ENCODE measurements at regions not wholly inside any gene's neighbourhood (a gene's known extent, or its start where the extent isn't known, plus 50 kb on each side); places are given as distances from the start of the nearest gene placed in this dataset.
A peak's percentile ranks its signal among the peaks of the same experiment; 100 is the strongest.
"Not testable (repeated sequence)": the region's sequence is repeated elsewhere in the genome, so short reads cannot be mapped to it uniquely, and the experiment has no call there.

- DNase-seq: no peak
Observed at GRCh38 chr1:229164836-229165735, 105.8 kb upstream of the RAB4A start.

GRCh38 chr1:229167318-229167717, 103.6 kb upstream of the RAB4A start:
- DNase-seq: no peak

- no peak for DNase-seq
Observed at GRCh38 chr1:229169399-229169798, 101.5 kb upstream of the RAB4A start.

GRCh38 chr1:229170274-229170673, 100.6 kb upstream of the RAB4A start:
- no peak for DNase-seq

- no peak for DNase-seq
Observed at GRCh38 chr1:229170778-229171505, 100.0 kb upstream of the RAB4A start.

GRCh38 chr1:229171934-229172333, 99.0 kb upstream of the RAB4A start:
- DNase-seq: no peak

- DNase-seq: not testable (repeated sequence)
Observed at GRCh38 chr1:229173491-229174476, 97.1 kb upstream of the RAB4A start.

GRCh38 chr1:229175297-229175696, 95.6 kb upstream of the RAB4A start:
- not testable (repeated sequence) for DNase-seq

- not testable (repeated sequence) for DNase-seq
Observed at GRCh38 chr1:229176457-229176856, 94.5 kb upstream of the RAB4A start.

- no peak for DNase-seq
Observed at GRCh38 chr1:229180161-229180560, 90.8 kb upstream of the RAB4A start.

GRCh38 chr1:229181419-229181818, 89.5 kb upstream of the RAB4A start:
- no peak for DNase-seq

GRCh38 chr1:229183588-229183987, 87.3 kb upstream of the RAB4A start:
- DNase-seq: no peak

GRCh38 chr1:229184066-229184465, 86.8 kb upstream of the RAB4A start:
- no peak for DNase-seq

- no peak for DNase-seq
Observed at GRCh38 chr1:229185963-229186362, 84.9 kb upstream of the RAB4A start.

GRCh38 chr1:229186373-229187056, 84.4 kb upstream of the RAB4A start:
- DNase-seq: peak; percentile 47 to 48

- DNase-seq: no peak
Observed at GRCh38 chr1:229190057-229190575, 80.8 kb upstream of the RAB4A start.

- DNase-seq: no peak
Observed at GRCh38 chr1:229191066-229191674, 79.7 kb upstream of the RAB4A start.

- DNase-seq: no peak
Observed at GRCh38 chr1:229192031-229192430, 78.9 kb upstream of the RAB4A start.

- no peak for DNase-seq
Observed at GRCh38 chr1:229192853-229193252, 78.1 kb upstream of the RAB4A start.

GRCh38 chr1:229194096-229194495, 76.8 kb upstream of the RAB4A start:
- no peak for DNase-seq

GRCh38 chr1:229195246-229195645, 75.7 kb upstream of the RAB4A start:
- DNase-seq: no peak

Measured in activated T-cell treated with anti-CD3 and anti-CD28 coated beads, Interleukin-2, amount 50 U/mL, for 48 hours (primary cell).